ENCODE measurements at regions not wholly inside any gene's neighbourhood (a gene's known extent, or its start where the extent isn't known, plus 50 kb on each side); places are given as distances from the start of the nearest gene placed in this dataset.
A peak's percentile ranks its signal among the peaks of the same experiment; 100 is the strongest.

DNA sequence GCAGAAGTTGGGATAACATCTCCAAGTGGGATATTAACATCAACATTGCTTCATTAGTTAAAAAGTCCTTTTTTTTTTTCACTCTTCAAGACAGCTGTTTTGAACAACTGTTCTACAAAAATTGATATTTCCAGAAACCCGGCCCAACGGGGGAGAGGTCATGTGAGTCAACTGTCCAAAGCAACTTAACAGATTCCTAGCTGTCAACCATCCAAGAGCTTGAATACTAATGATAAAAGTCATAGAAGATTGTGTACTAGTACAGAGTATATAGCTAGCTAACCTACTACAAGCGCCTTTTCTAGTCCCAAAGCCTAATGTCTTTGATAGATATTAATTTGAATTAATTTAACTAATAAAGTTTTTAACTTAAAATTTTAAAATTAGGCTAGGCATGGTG lies 172.0 kb downstream of the CYB561 start:
- no peak overlapping the region for H3K4me3 ChIP-seq (ENCODE audit: low read depth, low read length)
- in situ Hi-C loops (cut with HindIII; ENCODE audit: low sequenced_read_pairs): no loop called here
- TF ChIP-seq CTCF (IDR thresholded peaks at IDR 0.05; ENCODE audit: low read depth, low read length): no peak
- DNase-seq (ENCODE audit: low read depth, low spot score): peak; percentile 70

DNA sequence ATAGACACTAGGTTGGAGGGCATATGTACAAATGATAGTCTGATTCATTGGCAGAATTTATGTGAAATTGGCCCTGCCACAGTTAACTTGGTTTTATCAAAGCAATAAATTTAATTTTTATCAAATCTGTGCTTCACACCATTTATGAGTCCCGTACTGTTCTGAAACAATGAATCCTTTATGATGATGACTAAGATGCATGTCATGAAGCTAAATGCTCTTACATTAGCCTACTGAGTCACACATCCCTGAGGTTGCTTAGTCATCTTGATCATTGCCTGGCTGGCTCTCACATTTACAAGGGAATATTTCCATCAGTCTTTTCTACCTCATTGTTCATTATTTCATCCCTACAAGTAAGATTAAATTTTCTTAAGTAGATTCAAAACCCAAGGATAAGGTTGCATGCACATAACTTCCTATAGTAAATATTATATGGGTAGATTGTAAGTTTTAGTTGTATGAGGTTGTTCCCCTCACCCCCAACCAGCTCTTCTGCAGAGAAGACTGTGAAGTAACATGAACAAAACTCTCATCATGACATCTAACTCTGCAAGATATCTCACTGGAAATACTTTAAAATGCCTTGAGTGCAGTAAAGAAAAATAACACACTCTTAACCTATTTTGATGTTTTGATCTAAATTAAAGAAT lies 170.7 kb downstream of the CYB561 start:
- DNase-seq (ENCODE audit: low read depth, low spot score): peak; percentile 96
- H3K4me3 ChIP-seq (ENCODE audit: low read depth, low read length): no peak overlapping the region
- no peak for TF ChIP-seq CTCF (IDR thresholded peaks at IDR 0.05; ENCODE audit: low read depth, low read length)
- in situ Hi-C loops (cut with HindIII; ENCODE audit: low sequenced_read_pairs): no loop called here

DNA sequence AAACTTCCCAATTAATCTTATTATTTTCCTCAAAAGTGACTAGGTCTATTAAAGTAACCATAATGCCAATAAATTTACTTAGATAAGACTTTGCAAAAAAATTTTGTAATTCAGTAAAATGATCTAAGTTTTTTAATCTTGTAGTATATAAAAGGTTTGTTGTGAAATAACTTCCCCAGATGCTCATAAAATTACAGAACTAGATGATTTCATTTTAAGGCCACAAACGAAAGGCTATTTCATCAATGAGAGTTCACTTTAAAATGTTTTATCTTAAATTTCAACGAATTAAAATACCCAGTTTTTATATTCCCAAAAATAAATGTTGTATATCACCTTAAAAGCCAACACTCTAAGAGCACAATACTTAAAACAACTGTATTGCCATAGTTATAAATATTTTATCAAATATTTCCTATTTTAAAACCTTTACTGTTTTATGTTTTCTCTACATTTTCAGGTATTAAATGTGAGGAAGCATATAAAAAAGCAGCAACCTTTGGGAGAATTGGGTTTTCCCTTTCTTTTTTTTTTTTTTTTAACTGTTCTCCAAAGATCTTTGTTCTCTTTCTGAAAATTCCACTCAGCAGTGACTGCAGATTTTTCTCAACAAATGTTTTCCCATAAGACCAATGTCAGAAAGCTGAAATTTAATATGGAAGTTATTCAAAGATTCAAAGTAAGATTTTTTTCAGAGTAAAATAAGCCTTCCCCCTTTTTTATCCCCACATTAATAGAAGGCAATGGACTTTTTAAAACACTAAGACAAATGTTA lies 169.9 kb downstream of the CYB561 start:
- no peak for DNase-seq (ENCODE audit: low read depth, low spot score)
- in situ Hi-C loops (cut with HindIII; ENCODE audit: low sequenced_read_pairs): no loop called here
- H3K4me3 ChIP-seq (ENCODE audit: low read depth, low read length): no peak overlapping the region
- no peak for TF ChIP-seq CTCF (IDR thresholded peaks at IDR 0.05; ENCODE audit: low read depth, low read length)

DNA sequence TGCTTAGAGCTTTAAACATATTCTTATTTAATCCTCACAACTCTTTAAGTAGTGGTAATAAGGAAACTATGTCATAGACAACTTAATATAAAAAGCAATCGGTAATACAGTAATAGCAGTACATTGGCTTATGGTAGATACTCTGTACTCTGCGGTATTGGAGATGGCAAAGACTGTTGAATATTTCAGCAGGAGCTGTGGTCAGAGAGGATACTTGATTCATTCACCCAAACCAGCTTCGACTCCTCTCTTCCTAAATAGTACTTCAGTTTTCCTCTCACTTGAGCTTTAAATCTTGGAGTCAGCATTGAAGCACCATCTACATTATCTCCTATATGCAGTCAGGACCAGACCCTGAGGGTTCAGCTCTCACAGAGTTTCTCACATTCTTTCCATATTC lies 169.3 kb downstream of the CYB561 start:
- DNase-seq (ENCODE audit: low read depth, low spot score): peak; percentile 29
- H3K4me3 ChIP-seq (ENCODE audit: low read depth, low read length): no peak overlapping the region
- in situ Hi-C loops (cut with HindIII; ENCODE audit: low sequenced_read_pairs): no loop called here
- TF ChIP-seq CTCF (IDR thresholded peaks at IDR 0.05; ENCODE audit: low read depth, low read length): no peak

DNA sequence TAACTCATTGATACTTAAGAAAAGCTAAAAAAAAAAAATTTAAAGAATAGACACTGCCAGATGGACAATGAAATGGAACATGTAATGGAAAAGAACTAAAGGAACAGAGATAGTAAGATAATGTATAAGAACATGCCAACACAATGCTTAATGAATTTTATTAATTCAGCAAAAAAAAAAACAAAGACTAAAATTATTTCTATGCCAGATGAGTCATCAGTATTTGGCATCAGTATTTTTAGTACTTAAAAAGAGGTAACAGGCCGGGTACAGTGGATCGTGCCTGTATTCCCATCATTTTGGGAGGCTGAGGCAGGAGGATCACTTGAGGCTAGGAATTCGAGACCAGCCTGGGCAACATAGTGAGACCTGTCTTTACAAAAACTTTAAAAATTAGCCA lies 168.5 kb downstream of the CYB561 start:
- TF ChIP-seq CTCF (IDR thresholded peaks at IDR 0.05; ENCODE audit: low read depth, low read length): no peak
- in situ Hi-C loops (cut with HindIII; ENCODE audit: low sequenced_read_pairs): no loop called here
- no peak for DNase-seq (ENCODE audit: low read depth, low spot score)
- H3K4me3 ChIP-seq (ENCODE audit: low read depth, low read length): no peak overlapping the region

DNA sequence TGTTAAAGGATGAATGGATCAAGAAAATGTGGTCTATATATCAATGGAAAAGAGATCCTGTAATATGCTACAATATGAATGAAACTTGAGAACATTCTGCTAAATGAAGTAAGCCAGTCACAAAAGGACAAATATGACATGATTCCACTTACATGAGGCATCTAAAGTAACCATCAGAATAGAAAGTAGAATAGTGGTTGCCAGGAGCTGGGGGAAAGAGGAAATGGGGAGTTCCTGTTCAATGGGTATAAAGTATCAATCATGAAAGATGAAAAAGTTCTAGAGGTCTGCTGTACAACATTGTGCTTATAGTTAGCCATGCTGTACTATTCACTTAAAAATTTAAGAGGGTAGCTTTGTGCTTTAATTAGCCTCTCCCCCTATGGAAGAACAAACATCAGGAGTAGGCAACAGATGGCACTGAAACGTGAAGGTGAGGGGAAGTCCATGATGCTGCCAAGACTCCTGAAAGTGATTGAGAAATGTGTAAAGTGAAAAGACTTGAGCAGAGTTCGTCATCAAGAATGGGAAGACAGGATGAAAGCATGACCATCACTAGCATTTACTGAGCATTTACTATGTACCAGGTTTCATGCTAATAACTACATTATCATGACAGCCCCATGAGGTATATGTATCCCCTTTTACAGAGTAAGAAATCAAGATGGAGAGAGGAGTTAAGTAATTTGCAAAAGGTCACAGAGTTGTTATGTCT lies 167.2 kb downstream of the CYB561 start:
- no peak for DNase-seq (ENCODE audit: low read depth, low spot score)
- no peak overlapping the region for H3K4me3 ChIP-seq (ENCODE audit: low read depth, low read length)
- in situ Hi-C loops (cut with HindIII; ENCODE audit: low sequenced_read_pairs): no loop called here
- no peak for TF ChIP-seq CTCF (IDR thresholded peaks at IDR 0.05; ENCODE audit: low read depth, low read length)

Data from astrocyte of the spinal cord (primary cell).